Sigmoid colon (tissue), 6 donors: ENCODE measurements at regions not wholly inside any gene's neighbourhood (a gene's known extent, or its start where the extent isn't known, plus 50 kb on each side); places are given as distances from the start of the nearest gene placed in this dataset.

Experiments used
- DNase-seq: peaks from one replicate; pipeline ENCODE4 v3.0.0-alpha.2; 2019
- H3K27ac ChIP-seq, 4 donors: fragments of 200-600 bp; sonication (generic); one replicate each; pipeline ENCODE4 v1.5.1; 2016 to 2019; ENCODE audit warnings: mild to moderate bottlenecking in 1 of 4
- H3K27me3 ChIP-seq, 3 donors: fragments of 200-600 bp; sonication (generic); one replicate each; pipeline ENCODE4 v1.5.1; 2019; ENCODE audit warnings: mild to moderate bottlenecking in 1 of 3
- H3K36me3 ChIP-seq, 4 donors: fragments of 200-600 bp; sonication (generic); one replicate each; pipeline ENCODE4 v1.5.1; 2016 to 2019
- H3K4me1 ChIP-seq, 4 donors: fragments of 200-600 bp; sonication (generic); one replicate each; pipeline ENCODE4 v1.5.1; 2017 to 2019
- H3K4me3 ChIP-seq, 4 donors: fragments of 200-600 bp; sonication (generic); one replicate each; pipeline ENCODE4 v1.5.1; 2017 to 2019; ENCODE audit warnings: mild to moderate bottlenecking in 2 of 4, moderate library complexity in 1 of 4
- H3K9me3 ChIP-seq, 4 donors: fragments of 200-600 bp in 3 of 4; sonication (generic) in 3 of 4; one replicate each; pipeline versions ENCODE4 v1.5.1 to v1.6.1; 2013 to 2019
- EP300 ChIP-seq, 4 donors: sonication (generic); formaldehyde crosslinking; IDR thresholded peaks; one replicate each; pipeline ENCODE4 v1.6.1; 2017; ENCODE audit warnings: antibody characterized with exemption in 4 of 4
- POLR2A ChIP-seq, 2 donors: fragments of 450-650 bp; IDR thresholded peaks; one replicate each; pipeline ENCODE4 v1.6.1; 2016; ENCODE audit warnings: antibody characterized with exemption in 2 of 2, mild to moderate bottlenecking in 2 of 2, moderate library complexity in 2 of 2
- POLR2AphosphoS5 ChIP-seq, 4 donors: sonication (generic); formaldehyde crosslinking; IDR thresholded peaks; one replicate each; pipeline ENCODE4 v1.6.1; 2017; ENCODE audit warnings: antibody characterized with exemption in 4 of 4
- WGBS, 2 donors: extraction: QIAGEN DNeasy Blood & Tissue Kit; methylation state at CpG; one replicate each; pipeline ENCODE4 v1.1.7; 2013; 5-methylcytosine and 5-hydroxymethylcytosine counted together
- intact Hi-C: fragments of 100-400 bp; cut with DNase I; formaldehyde crosslinking; loops from one replicate; pipeline ENCODE4 v1.15.1; 2023
- TF ChIP-seq, protein P1 (sequence below), 4 experiments: fragments of 450-650 bp in 3 of 4; fragments of 200-600 bp in 1 of 4; IDR thresholded peaks; one replicate each; pipeline ENCODE4 v1.5.1; 2016 to 2019; ENCODE audit warnings: antibody characterized with exemption in 4 of 4, mild to moderate bottlenecking in 3 of 4, moderate library complexity in 2 of 4
- donor health status: healthy with polysubstance abuse.
- donor health status: healthy.

DNA sequence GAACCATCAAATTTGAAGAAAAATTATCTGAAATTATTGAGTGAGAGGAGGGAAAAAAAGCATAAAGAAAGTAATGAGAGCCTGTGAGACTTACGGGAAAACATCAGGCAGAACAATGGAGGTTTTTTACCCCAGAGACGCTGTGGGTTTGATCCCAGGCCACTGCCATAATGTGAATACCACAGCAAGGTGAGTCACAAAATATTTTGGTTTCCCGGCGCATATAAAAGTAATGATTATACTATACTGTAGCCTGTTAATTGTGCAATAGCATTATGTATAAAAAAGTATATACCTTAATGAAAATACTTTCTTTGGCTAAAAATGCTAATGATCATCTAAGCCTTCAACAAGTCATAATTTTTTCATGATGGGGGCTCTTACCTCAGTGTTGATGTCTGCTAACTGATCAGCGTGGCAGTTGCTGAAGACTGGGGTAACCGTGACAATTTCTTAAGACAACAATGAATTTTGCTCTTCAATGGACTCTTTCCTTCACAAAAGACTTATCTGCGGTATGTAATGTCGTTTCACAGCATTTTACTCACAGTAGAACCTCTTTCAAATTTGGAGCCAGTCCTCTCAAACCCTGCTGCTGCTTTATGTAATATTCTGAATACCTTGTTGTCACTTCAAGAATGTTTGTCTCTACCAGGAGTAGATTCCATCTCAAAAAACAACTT is 97.0 kb upstream of the FAM20C start:
- WGBS, 2 donors, result 82 to 93% methylated on average over 8 of the region's 8 CpGs
- H3K27ac ChIP-seq, result no peak overlapping the region
- H3K36me3 ChIP-seq, result no peaks in the 10 kb centered on the region
- no peak overlapping the region for H3K4me3 ChIP-seq
- H3K4me1 ChIP-seq, result peaks cover 0 to 12% (median 7%) of the 10 kb centered on the region in 4 donors
- H3K27me3 ChIP-seq, result no peaks in the 10 kb centered on the region
- DNase-seq, result no peak
- H3K9me3 ChIP-seq, result no peaks in the 10 kb centered on the region
- TF ChIP-seq POLR2AphosphoS5 (IDR thresholded peaks at IDR 0.05) (no peak), EP300 (IDR thresholded peaks at IDR 0.05) (no peak), POLR2A (IDR thresholded peaks at IDR 0.05) (no peak)
- TF ChIP-seq, protein P1, sequence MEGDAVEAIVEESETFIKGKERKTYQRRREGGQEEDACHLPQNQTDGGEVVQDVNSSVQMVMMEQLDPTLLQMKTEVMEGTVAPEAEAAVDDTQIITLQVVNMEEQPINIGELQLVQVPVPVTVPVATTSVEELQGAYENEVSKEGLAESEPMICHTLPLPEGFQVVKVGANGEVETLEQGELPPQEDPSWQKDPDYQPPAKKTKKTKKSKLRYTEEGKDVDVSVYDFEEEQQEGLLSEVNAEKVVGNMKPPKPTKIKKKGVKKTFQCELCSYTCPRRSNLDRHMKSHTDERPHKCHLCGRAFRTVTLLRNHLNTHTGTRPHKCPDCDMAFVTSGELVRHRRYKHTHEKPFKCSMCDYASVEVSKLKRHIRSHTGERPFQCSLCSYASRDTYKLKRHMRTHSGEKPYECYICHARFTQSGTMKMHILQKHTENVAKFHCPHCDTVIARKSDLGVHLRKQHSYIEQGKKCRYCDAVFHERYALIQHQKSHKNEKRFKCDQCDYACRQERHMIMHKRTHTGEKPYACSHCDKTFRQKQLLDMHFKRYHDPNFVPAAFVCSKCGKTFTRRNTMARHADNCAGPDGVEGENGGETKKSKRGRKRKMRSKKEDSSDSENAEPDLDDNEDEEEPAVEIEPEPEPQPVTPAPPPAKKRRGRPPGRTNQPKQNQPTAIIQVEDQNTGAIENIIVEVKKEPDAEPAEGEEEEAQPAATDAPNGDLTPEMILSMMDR (IDR thresholded peaks at IDR 0.05), result no peak
- intact Hi-C loops, result no loop called here

GRCh38 chr7:95863-96260 is 96.5 kb upstream of the FAM20C start:
- H3K4me3 ChIP-seq, result no peak overlapping the region
- WGBS, 2 donors, result 75 to 77% methylated on average over 8 of the region's 8 CpGs
- H3K27ac ChIP-seq, result no peak overlapping the region
- H3K9me3 ChIP-seq, result no peaks in the 10 kb centered on the region
- H3K36me3 ChIP-seq, result no peaks in the 10 kb centered on the region
- TF ChIP-seq, protein P1 (IDR thresholded peaks at IDR 0.05), result no peak
- TF ChIP-seq EP300 (IDR thresholded peaks at IDR 0.05), result no peak
- no peak for TF ChIP-seq POLR2AphosphoS5 (IDR thresholded peaks at IDR 0.05)
- TF ChIP-seq POLR2A (IDR thresholded peaks at IDR 0.05), result no peak
- intact Hi-C loops, result no loop called here
- no peak for DNase-seq
- H3K4me1 ChIP-seq, result peaks cover 0 to 7% (median 2%) of the 10 kb centered on the region in 4 donors
- no peaks in the 10 kb centered on the region for H3K27me3 ChIP-seq

- TF ChIP-seq, protein P1 (IDR thresholded peaks at IDR 0.05), result no peak
- TF ChIP-seq POLR2AphosphoS5 (IDR thresholded peaks at IDR 0.05), result no peak
- no peak for TF ChIP-seq EP300 (IDR thresholded peaks at IDR 0.05)
- no peak for TF ChIP-seq POLR2A (IDR thresholded peaks at IDR 0.05)
- Histone ChIP-seq H3K4me3 (no peak overlapping the region), H3K27ac (no peak overlapping the region), H3K36me3 (no peaks in the 10 kb centered on the region), H3K4me1 (no peaks in the 10 kb centered on the region), H3K9me3 (no peaks in the 10 kb centered on the region), H3K27me3 (no peaks in the 10 kb centered on the region)
- 86% methylated on average over 6 of the region's 6 CpGs for WGBS, 2 donors
- intact Hi-C loops, result no loop called here
- no peak for DNase-seq
Observed at GRCh38 chr7:96861-97260, 95.5 kb upstream of the FAM20C start.

GRCh38 chr7:97310-97841 is 95.0 kb upstream of the FAM20C start:
- Histone ChIP-seq H3K4me1 (no peaks in the 10 kb centered on the region), H3K27ac (no peak overlapping the region), H3K4me3 (no peak overlapping the region), H3K27me3 (no peaks in the 10 kb centered on the region), H3K36me3 (no peaks in the 10 kb centered on the region), H3K9me3 (no peaks in the 10 kb centered on the region)
- intact Hi-C loops, result no loop called here
- WGBS, 2 donors, result 65 to 83% methylated on average over 3 of the region's 3 CpGs
- TF ChIP-seq, protein P1 (IDR thresholded peaks at IDR 0.05), result no peak
- no peak for TF ChIP-seq POLR2AphosphoS5 (IDR thresholded peaks at IDR 0.05)
- no peak for TF ChIP-seq POLR2A (IDR thresholded peaks at IDR 0.05)
- no peak for TF ChIP-seq EP300 (IDR thresholded peaks at IDR 0.05)
- DNase-seq, result no peak
